Calu3 (cell line): ENCODE measurements at regions not wholly inside any gene's neighbourhood (a gene's known extent, or its start where the extent isn't known, plus 50 kb on each side); places are given as distances from the start of the nearest gene placed in this dataset.

Source experiments
- BruUV-seq: library from RNA; stranded (reverse); fragments of 400-500 nt; replicated peaks from 2 replicates; lab custom pipeline; 2021; lab: Mats Ljungman, UMichigan
- CTCF ChIA-PET: fragments of 300-600 bp; sonication (Branson Sonifier 250); formaldehyde crosslinking; loops from one replicate; lab custom pipeline; 2022; ENCODE audit warnings: antibody characterized with exemption; lab: Charles Lee
- DNase-seq: peaks from one replicate; pipeline ENCODE4 v3.0.0; 2022
- H3K27ac Mint-ChIP-seq: one replicate; pipeline ENCODE4 v1.8.0; 2022; ENCODE audit warnings: mixed read lengths; ENCODE audit not compliant: unreplicated experiment
- H3K27me3 Mint-ChIP-seq: one replicate; pipeline ENCODE4 v1.8.0; 2022; ENCODE audit warnings: mixed read lengths; ENCODE audit not compliant: unreplicated experiment
- H3K36me3 Mint-ChIP-seq: one replicate; pipeline ENCODE4 v1.8.0; 2022; ENCODE audit warnings: mild to moderate bottlenecking, moderate library complexity, mixed read lengths; ENCODE audit not compliant: insufficient read depth, unreplicated experiment
- H3K4me1 Mint-ChIP-seq: one replicate; pipeline ENCODE4 v1.8.0; 2022; ENCODE audit warnings: mild to moderate bottlenecking, low read depth, mixed read lengths; ENCODE audit not compliant: unreplicated experiment
- H3K4me3 Mint-ChIP-seq: one replicate; pipeline ENCODE4 v1.8.0; 2022; ENCODE audit warnings: mild to moderate bottlenecking, low read depth, moderate library complexity, mixed read lengths; ENCODE audit not compliant: unreplicated experiment
- H3K9me3 Mint-ChIP-seq: one replicate; pipeline ENCODE4 v1.8.0; 2022; ENCODE audit warnings: low read depth, mixed read lengths; ENCODE audit not compliant: unreplicated experiment
- CTCF ChIP-seq: fragments of 200-600 bp; IDR thresholded peaks from one replicate; pipeline ENCODE4 v1.8.0; 2022; ENCODE audit warnings: antibody characterized with exemption; ENCODE audit not compliant: unreplicated experiment
- intact Hi-C: fragments of 100-400 bp; cut with micrococcal nuclease; formaldehyde crosslinking; loops from one replicate; pipeline ENCODE4 v1.10.0; 2022; ENCODE audit not compliant: unreplicated experiment

GRCh38 chr16:85357323-85357722 is 245.1 kb upstream of the CIBAR2 start:
- no peak for DNase-seq

GRCh38 chr16:85357924-85358505 is 245.7 kb upstream of the CIBAR2 start:
- no peak overlapping the region for H3K4me3 Mint-ChIP-seq
- H3K27me3 Mint-ChIP-seq = peaks cover 64% of the 10 kb centered on the region
- H3K27ac Mint-ChIP-seq = no peak overlapping the region
- DNase-seq = no peak
- intact Hi-C loops = no loop called here
- H3K36me3 Mint-ChIP-seq = no peaks in the 10 kb centered on the region
- CTCF ChIA-PET = no interaction called here
- H3K9me3 Mint-ChIP-seq = no peaks in the 10 kb centered on the region
- peaks cover 26% of the 10 kb centered on the region for H3K4me1 Mint-ChIP-seq
- no TSS peak for BruUV-seq
- TF ChIP-seq CTCF = no peak

More at GRCh38 chr16:85357323-85357722, 245.1 kb upstream of the CIBAR2 start:
- CTCF ChIA-PET = interaction anchor here (0.5 kb wide), 1 partner anchor 1984 kb away, joined by 5 read pairs; no protein-coding TSS in a partner anchor
- no TSS peak for BruUV-seq
- Mint-ChIP-seq H3K27ac (no peak overlapping the region), H3K4me1 (peaks cover 26% of the 10 kb centered on the region), H3K4me3 (no peak overlapping the region), H3K9me3 (no peaks in the 10 kb centered on the region), H3K27me3 (peaks cover 62% of the 10 kb centered on the region), H3K36me3 (no peaks in the 10 kb centered on the region)
- intact Hi-C loops = no loop called here
- TF ChIP-seq CTCF = no peak

GRCh38 chr16:85358704-85359146 is 246.5 kb upstream of the CIBAR2 start:
- intact Hi-C loops = no loop called here
- BruUV-seq = no TSS peak
- no peak overlapping the region for H3K27ac Mint-ChIP-seq
- H3K27me3 Mint-ChIP-seq = peaks cover 63% of the 10 kb centered on the region
- peaks cover 21% of the 10 kb centered on the region for H3K4me1 Mint-ChIP-seq
- TF ChIP-seq CTCF = no peak
- CTCF ChIA-PET = no interaction called here
- no peak overlapping the region for H3K4me3 Mint-ChIP-seq
- H3K36me3 Mint-ChIP-seq = no peaks in the 10 kb centered on the region
- no peak for DNase-seq
- H3K9me3 Mint-ChIP-seq = no peaks in the 10 kb centered on the region

GRCh38 chr16:85359147-85359822 is 247.0 kb upstream of the CIBAR2 start:
- Mint-ChIP-seq H3K27me3 (peaks cover 63% of the 10 kb centered on the region), H3K4me1 (peaks cover 19% of the 10 kb centered on the region), H3K4me3 (no peak overlapping the region), H3K36me3 (no peaks in the 10 kb centered on the region), H3K27ac (no peak overlapping the region), H3K9me3 (no peaks in the 10 kb centered on the region)
- TF ChIP-seq CTCF = no peak
- DNase-seq = no peak
- CTCF ChIA-PET = interaction anchor here (1.1 kb wide), 1 partner anchor 12 kb away, joined by 3 read pairs; no protein-coding TSS in a partner anchor
- no TSS peak for BruUV-seq
- intact Hi-C loops = no loop called here
